ENCODE measurements at regions not wholly inside any gene's neighbourhood (a gene's known extent, or its start where the extent isn't known, plus 50 kb on each side); places are given as distances from the start of the nearest gene placed in this dataset.

DNA sequence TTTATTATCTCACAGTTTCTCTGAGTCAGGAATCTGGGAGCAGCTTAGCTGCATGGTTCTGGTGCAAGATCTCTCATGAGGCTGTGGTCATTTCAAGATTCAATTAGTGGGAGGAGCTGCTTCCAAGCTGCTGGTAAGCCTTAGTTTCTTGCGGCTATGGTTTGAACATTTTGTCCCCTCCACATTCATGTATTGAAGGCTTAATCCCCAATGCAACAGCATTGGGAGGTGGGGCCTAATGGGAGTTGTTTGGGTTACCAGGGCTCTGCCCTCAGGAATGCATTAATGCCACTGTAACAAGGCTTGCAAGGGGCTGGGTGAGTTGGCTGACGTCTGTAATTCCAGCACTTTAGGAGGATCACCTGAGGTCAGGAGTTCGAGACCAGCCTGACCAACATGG is 272.9 kb downstream of the UTP18 start:
- intact Hi-C loops (cut with DNase I) = loop anchor here in 1 of 2 donors (10.0 kb wide), 1 partner anchor 218 kb away; no protein-coding TSS in a partner anchor
- no peak for TF ChIP-seq POLR2A (IDR thresholded peaks at IDR 0.05)
- TF ChIP-seq, protein P1, sequence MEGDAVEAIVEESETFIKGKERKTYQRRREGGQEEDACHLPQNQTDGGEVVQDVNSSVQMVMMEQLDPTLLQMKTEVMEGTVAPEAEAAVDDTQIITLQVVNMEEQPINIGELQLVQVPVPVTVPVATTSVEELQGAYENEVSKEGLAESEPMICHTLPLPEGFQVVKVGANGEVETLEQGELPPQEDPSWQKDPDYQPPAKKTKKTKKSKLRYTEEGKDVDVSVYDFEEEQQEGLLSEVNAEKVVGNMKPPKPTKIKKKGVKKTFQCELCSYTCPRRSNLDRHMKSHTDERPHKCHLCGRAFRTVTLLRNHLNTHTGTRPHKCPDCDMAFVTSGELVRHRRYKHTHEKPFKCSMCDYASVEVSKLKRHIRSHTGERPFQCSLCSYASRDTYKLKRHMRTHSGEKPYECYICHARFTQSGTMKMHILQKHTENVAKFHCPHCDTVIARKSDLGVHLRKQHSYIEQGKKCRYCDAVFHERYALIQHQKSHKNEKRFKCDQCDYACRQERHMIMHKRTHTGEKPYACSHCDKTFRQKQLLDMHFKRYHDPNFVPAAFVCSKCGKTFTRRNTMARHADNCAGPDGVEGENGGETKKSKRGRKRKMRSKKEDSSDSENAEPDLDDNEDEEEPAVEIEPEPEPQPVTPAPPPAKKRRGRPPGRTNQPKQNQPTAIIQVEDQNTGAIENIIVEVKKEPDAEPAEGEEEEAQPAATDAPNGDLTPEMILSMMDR (IDR thresholded peaks at IDR 0.05) = no peak
- Histone ChIP-seq H3K27ac (no peak overlapping the region), H3K4me1 (replicated peaks in 1 of 2) (no peaks in the 10 kb centered on the region), H3K4me3 (no peak overlapping the region), H3K36me3 (replicated peaks in 1 of 2) (no peaks in the 10 kb centered on the region), H3K9me3 (replicated peaks in 1 of 3) (no peaks in the 10 kb centered on the region), H3K27me3 (no peaks in the 10 kb centered on the region)
- WGBS, 4 donors = 60 to 78% (median 65%) methylated on average over 2 to 3 of the region's 3 CpGs
- DNase-seq = no peak

DNA sequence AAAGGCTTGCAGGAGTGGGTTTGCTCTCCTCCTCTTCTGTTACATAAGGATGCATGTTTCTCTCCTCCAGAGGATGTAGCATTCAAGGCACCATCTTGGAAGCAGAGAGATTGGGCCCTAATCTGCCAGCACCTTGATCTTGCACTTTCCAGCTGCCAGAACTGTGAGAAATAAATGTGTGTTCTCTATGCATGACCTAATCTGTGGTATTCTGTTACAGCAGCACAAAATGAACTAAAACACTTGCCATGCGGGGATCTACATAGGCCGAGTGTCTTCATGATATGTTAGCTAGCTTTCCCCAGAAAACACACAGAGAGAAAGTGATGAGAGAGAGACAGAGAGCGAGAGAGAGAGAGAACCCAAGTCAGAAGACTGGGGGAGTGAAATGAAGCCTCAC is 273.5 kb downstream of the UTP18 start:
- DNase-seq = no peak
- intact Hi-C loops (cut with DNase I) = loop anchor here in 1 of 2 donors (10.0 kb wide), 1 partner anchor 219 kb away; no protein-coding TSS in a partner anchor
- H3K27me3 ChIP-seq = no peaks in the 10 kb centered on the region
- 69 to 93% (median 85%) methylated on average over 3 of the region's 3 CpGs for WGBS, 4 donors
- H3K4me3 ChIP-seq = no peak overlapping the region
- no peaks in the 10 kb centered on the region for H3K36me3 ChIP-seq (replicated peaks in 1 of 2)
- no peaks in the 10 kb centered on the region for H3K9me3 ChIP-seq (replicated peaks in 1 of 3)
- no peaks in the 10 kb centered on the region for H3K4me1 ChIP-seq (replicated peaks in 1 of 2)
- H3K27ac ChIP-seq = no peak overlapping the region
- TF ChIP-seq POLR2A (IDR thresholded peaks at IDR 0.05) = no peak
- TF ChIP-seq, protein P1 (IDR thresholded peaks at IDR 0.05) = no peak

DNA sequence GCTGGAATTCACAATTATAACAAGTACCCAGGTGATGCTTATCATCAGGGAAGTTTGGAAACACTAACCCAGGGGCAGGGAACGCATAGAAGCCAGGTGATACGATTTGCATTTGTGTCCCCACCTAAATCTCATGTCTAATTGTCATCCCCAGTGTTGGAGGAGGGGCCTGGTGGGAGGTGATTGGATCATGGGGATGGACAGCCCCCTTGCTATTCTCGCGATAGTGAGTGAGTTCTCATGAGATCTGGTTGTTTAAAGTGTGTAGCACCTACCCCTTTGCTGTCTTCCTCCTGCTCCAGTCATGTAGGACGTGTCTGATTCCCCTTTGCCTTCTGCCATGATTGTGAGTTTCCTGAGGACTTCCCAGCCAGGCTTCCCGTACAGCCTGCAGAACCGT is 276.3 kb downstream of the UTP18 start:
- intact Hi-C loops (cut with DNase I) = loop anchor here in 1 of 2 donors (10.0 kb wide), 1 partner anchor 222 kb away; no protein-coding TSS in a partner anchor
- Histone ChIP-seq H3K36me3 (replicated peaks in 1 of 2) (no peaks in the 10 kb centered on the region), H3K9me3 (replicated peaks in 1 of 3) (no peaks in the 10 kb centered on the region), H3K4me3 (no peak overlapping the region), H3K27me3 (no peaks in the 10 kb centered on the region), H3K27ac (no peak overlapping the region), H3K4me1 (replicated peaks in 1 of 2) (no peaks in the 10 kb centered on the region)
- TF ChIP-seq, protein P1 (IDR thresholded peaks at IDR 0.05) = no peak
- no peak for TF ChIP-seq POLR2A (IDR thresholded peaks at IDR 0.05)
- DNase-seq = no peak
- WGBS, 4 donors = 58 to 70% (median 65%) methylated on average over 7 of the region's 7 CpGs

DNA sequence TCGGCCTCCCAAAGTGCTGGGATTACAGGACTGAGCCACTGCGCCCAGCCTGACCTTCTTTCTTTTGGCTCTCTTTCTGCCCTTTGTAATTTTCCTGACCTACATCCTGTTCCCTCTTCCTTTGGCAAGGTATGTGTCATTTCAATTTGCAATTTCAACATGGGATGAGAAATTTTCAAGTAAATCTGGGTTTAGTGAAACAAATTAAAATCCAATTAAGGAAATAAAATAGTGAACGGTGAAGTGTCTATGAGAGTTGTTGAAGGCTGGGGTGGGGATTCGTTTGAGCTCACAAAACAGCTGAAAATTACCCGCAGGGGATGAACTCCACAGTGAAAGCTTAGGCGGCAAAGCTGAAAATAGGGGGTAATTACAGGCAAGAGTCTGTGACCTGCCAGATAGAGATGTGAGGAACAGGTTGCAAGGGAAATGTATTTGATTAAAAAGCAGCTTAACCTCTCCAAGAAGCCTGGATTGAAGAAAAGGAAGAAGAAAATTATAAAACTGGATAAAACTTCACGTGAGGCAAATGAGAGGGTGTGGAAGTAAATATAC is 277.7 kb downstream of the UTP18 start:
- Histone ChIP-seq H3K4me3 (no peak overlapping the region), H3K27me3 (no peaks in the 10 kb centered on the region), H3K27ac (no peak overlapping the region), H3K9me3 (replicated peaks in 1 of 3) (no peaks in the 10 kb centered on the region), H3K4me1 (replicated peaks in 1 of 2) (no peaks in the 10 kb centered on the region), H3K36me3 (replicated peaks in 1 of 2) (no peaks in the 10 kb centered on the region)
- WGBS, 4 donors = 64 to 74% (median 70%) methylated on average over 7 of the region's 7 CpGs
- DNase-seq = no peak
- intact Hi-C loops (cut with DNase I) = loop anchor here in 1 of 2 donors (10.0 kb wide), 1 partner anchor 223 kb away; no protein-coding TSS in a partner anchor
- TF ChIP-seq, protein P1 (IDR thresholded peaks at IDR 0.05) = no peak
- no peak for TF ChIP-seq POLR2A (IDR thresholded peaks at IDR 0.05)

All from adrenal gland (tissue), 9 donors.